ENCODE measurements at regions not wholly inside any gene's neighbourhood (a gene's known extent, or its start where the extent isn't known, plus 50 kb on each side); places are given as distances from the start of the nearest gene placed in this dataset.

DNA sequence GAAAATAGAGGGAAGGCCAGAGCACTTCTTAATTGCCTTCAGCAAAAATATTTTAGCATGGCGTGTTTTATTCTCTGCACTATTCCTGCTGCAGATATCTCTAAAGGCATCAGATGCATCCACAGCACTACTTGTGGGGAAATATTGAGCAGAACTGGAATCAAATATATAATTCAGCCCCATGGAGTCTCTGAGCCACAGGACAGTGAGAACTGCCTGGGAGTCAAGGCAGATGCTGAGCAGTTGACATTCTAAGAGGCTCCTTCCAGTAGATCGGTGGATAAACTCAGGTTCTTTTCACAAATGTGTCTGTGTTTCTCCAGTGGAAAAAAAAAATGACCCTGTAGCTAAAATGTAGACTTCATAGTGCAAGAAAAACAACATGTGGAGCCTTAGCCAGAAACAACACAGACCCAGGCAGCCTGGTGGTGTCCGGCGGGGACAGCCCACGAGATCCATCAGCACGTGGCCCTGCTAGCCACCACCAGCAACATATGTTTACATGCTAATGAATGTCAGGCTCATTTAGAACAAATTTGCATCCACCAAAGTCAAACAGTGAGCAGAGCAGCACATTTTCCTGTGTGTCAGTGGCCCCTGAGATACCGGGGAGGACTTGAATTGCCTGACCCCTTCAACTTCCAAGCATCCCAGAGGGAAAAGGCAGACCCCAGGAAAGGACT lies 123.3 kb upstream of the PFKP start:
- DNase-seq: no peak
- TF ChIP-seq CTCF (IDR thresholded peaks at IDR 0.05): no peak
- no peak overlapping the region for H3K27ac Mint-ChIP-seq
- H3K4me1 Mint-ChIP-seq (ENCODE audit: low read depth): no peaks in the 10 kb centered on the region
- H3K36me3 Mint-ChIP-seq (ENCODE audit: low read depth): no peaks in the 10 kb centered on the region
- H3K27me3 Mint-ChIP-seq (ENCODE audit: insufficient read depth): peaks cover 21% of the 10 kb centered on the region
- no peak overlapping the region for H3K4me3 Mint-ChIP-seq
- H3K9me3 Mint-ChIP-seq: no peaks in the 10 kb centered on the region

GRCh38 chr10:2942938-2943337 lies 124.4 kb upstream of the PFKP start:
- Mint-ChIP-seq H3K27ac (no peak overlapping the region), H3K27me3 (ENCODE audit: insufficient read depth) (peaks cover 19% of the 10 kb centered on the region), H3K9me3 (no peaks in the 10 kb centered on the region), H3K4me1 (ENCODE audit: low read depth) (no peaks in the 10 kb centered on the region), H3K4me3 (no peak overlapping the region), H3K36me3 (ENCODE audit: low read depth) (no peaks in the 10 kb centered on the region)
- TF ChIP-seq CTCF (IDR thresholded peaks at IDR 0.05): no peak
- DNase-seq: no peak

- no peak overlapping the region for H3K4me3 Mint-ChIP-seq
- H3K36me3 Mint-ChIP-seq (ENCODE audit: low read depth): no peaks in the 10 kb centered on the region
- peak; percentile 27 for DNase-seq
Observed at GRCh38 chr10:2938869-2939268, 128.5 kb upstream of the PFKP start.

DNA sequence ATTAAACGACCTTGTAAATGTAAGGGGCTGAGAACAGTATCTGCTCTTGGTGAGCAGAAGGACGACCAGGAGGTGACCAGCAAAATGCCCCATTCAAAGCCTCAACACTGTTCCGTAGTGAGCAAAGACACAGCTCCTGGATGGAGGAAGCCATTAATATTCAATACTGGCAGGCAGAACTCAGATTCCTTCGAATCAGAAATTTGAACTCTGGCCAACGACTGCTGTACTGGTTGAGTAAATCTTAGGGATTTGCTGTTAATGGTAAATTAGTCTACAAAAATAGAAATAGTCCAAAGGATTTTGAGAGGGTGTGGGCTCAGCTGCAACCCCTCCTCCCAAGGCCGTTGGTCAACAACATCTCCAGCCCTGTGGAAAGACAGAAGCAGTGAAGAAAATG lies 130.5 kb upstream of the PFKP start:
- H3K36me3 Mint-ChIP-seq (ENCODE audit: low read depth): no peaks in the 10 kb centered on the region

More at GRCh38 chr10:2938869-2939268, 128.5 kb upstream of the PFKP start:
- peaks cover under 1% of the 10 kb centered on the region for H3K4me1 Mint-ChIP-seq (ENCODE audit: low read depth)
- H3K27ac Mint-ChIP-seq: no peak overlapping the region
- peak; percentile 64 for TF ChIP-seq CTCF (IDR thresholded peaks at IDR 0.05)
- no peaks in the 10 kb centered on the region for H3K9me3 Mint-ChIP-seq
- peaks cover 31% of the 10 kb centered on the region for H3K27me3 Mint-ChIP-seq (ENCODE audit: insufficient read depth)

GRCh38 chr10:2935647-2936386 lies 131.5 kb upstream of the PFKP start:
- no peak for TF ChIP-seq CTCF (IDR thresholded peaks at IDR 0.05)
- H3K27me3 Mint-ChIP-seq (ENCODE audit: insufficient read depth): peaks cover 33% of the 10 kb centered on the region
- H3K4me3 Mint-ChIP-seq: no peak overlapping the region
- peaks cover 8% of the 10 kb centered on the region for H3K4me1 Mint-ChIP-seq (ENCODE audit: low read depth)
- H3K36me3 Mint-ChIP-seq (ENCODE audit: low read depth): no peaks in the 10 kb centered on the region
- no peak overlapping the region for H3K27ac Mint-ChIP-seq
- no peak for DNase-seq
- H3K9me3 Mint-ChIP-seq: no peaks in the 10 kb centered on the region

More for the DNA sequence above, 130.5 kb upstream of the PFKP start:
- DNase-seq: no peak
- no peak overlapping the region for H3K4me3 Mint-ChIP-seq
- peaks cover 8% of the 10 kb centered on the region for H3K4me1 Mint-ChIP-seq (ENCODE audit: low read depth)
- peaks cover 31% of the 10 kb centered on the region for H3K27me3 Mint-ChIP-seq (ENCODE audit: insufficient read depth)
- H3K9me3 Mint-ChIP-seq: no peaks in the 10 kb centered on the region
- TF ChIP-seq CTCF (IDR thresholded peaks at IDR 0.05): no peak
- no peak overlapping the region for H3K27ac Mint-ChIP-seq

All from HFFc6 (cell line).